Gastroesophageal sphincter (tissue), 4 donors: ENCODE measurements at regions not wholly inside any gene's neighbourhood (a gene's known extent, or its start where the extent isn't known, plus 50 kb on each side); places are given as distances from the start of the nearest gene placed in this dataset.
A peak's percentile ranks its signal among the peaks of the same experiment; 100 is the strongest.

Experiments used
- ATAC-seq: fragments of 150-250 bp; one replicate; pipeline ENCODE4 v1.9.1; 2016; ENCODE audit warnings: mild to moderate bottlenecking, moderate library complexity
- H3K27ac ChIP-seq, 4 donors: fragments of 200-600 bp; sonication (generic) in 3 of 4; 1 replicate in 3 of 4; 2 replicates in 1 of 4; pipeline ENCODE4 v1.5.1; 2016 to 2019
- H3K27me3 ChIP-seq: fragments of 200-600 bp; sonication (generic); one replicate; pipeline ENCODE4 v1.5.1; 2019
- H3K36me3 ChIP-seq, 2 donors: fragments of 200-600 bp; sonication (generic); one replicate each; pipeline ENCODE4 v1.5.1; 2019; ENCODE audit warnings: control low read depth in 1 of 2
- H3K4me1 ChIP-seq, 3 donors: fragments of 200-600 bp; sonication (generic); 1 replicate in 2 of 3; 2 replicates in 1 of 3; pipeline ENCODE4 v1.5.1; 2016 to 2019; ENCODE audit warnings: control low read depth in 2 of 3
- H3K4me3 ChIP-seq, 2 donors: fragments of 200-600 bp; sonication (generic); one replicate each; pipeline ENCODE4 v1.5.1; 2019; ENCODE audit warnings: mild to moderate bottlenecking in 1 of 2, moderate library complexity in 1 of 2
- H3K9me3 ChIP-seq, 3 donors: fragments of 200-600 bp; sonication (generic); one replicate each; pipeline ENCODE4 v1.5.1; 2017 to 2019; ENCODE audit warnings: control low read depth in 2 of 3
- EP300 ChIP-seq: sonication (generic); formaldehyde crosslinking; IDR thresholded peaks from one replicate; pipeline ENCODE4 v1.6.1; 2017; ENCODE audit warnings: antibody characterized with exemption, mild to moderate bottlenecking
- POLR2A ChIP-seq, 2 donors: fragments of 450-650 bp; IDR thresholded peaks; one replicate each; pipeline ENCODE4 v1.6.1; 2017; ENCODE audit warnings: antibody characterized with exemption in 2 of 2, mild to moderate bottlenecking in 2 of 2, moderate library complexity in 1 of 2
- POLR2AphosphoS5 ChIP-seq: sonication (generic); formaldehyde crosslinking; IDR thresholded peaks from one replicate; pipeline ENCODE4 v1.6.1; 2017; ENCODE audit warnings: antibody characterized with exemption
- WGBS, 2 donors: methylation state at CpG; one replicate each; pipeline ENCODE4 v1.1.5; 2018; ENCODE audit warnings: low coverage in 1 of 2; 5-methylcytosine and 5-hydroxymethylcytosine counted together
- TF ChIP-seq, protein P1 (sequence below), 4 experiments: fragments of 200-600 bp in 2 of 4; fragments of 450-650 bp in 2 of 4; sonication (generic) in 1 of 4; IDR thresholded peaks; one replicate each; pipeline ENCODE4 v1.5.1; 2017 to 2019; ENCODE audit warnings: antibody characterized with exemption in 4 of 4, mild to moderate bottlenecking in 2 of 4, moderate library complexity in 2 of 4

DNA sequence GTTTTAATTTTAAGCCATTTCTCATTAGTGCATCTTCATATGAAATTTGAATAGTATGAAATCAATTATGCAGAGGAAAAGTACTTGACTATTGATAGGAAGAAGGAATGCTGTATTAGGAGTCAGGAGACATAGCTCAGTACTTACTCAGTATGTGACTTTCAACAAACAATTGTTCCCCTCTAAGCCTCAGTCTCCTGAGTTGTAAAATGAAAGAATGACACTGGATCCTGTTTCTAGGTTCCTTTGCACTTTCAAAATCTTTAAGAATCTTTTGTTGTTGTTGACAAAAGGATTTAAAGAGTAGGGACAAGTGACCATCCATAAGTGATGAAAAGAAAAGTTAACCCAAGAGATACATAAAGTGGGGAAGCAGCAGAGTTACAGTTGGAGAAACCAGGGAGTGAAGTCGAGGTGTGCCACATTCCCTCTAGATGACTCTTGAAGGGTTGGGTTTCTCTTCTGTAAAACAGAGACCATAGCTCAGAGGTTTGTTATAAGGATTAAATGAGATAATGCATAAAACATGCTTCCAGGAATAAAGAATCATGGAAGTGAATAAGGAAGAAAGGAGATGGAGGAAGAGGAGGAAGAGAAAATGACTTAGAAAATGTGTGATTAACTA is 105.7 kb upstream of the KCNJ15 start:
- H3K9me3 ChIP-seq = no peaks in the 10 kb centered on the region
- no peaks in the 10 kb centered on the region for H3K4me1 ChIP-seq
- WGBS, 2 donors = 69 to 76% methylated on average over 1 of the region's 1 CpG
- no peak for TF ChIP-seq EP300
- TF ChIP-seq, protein P1, sequence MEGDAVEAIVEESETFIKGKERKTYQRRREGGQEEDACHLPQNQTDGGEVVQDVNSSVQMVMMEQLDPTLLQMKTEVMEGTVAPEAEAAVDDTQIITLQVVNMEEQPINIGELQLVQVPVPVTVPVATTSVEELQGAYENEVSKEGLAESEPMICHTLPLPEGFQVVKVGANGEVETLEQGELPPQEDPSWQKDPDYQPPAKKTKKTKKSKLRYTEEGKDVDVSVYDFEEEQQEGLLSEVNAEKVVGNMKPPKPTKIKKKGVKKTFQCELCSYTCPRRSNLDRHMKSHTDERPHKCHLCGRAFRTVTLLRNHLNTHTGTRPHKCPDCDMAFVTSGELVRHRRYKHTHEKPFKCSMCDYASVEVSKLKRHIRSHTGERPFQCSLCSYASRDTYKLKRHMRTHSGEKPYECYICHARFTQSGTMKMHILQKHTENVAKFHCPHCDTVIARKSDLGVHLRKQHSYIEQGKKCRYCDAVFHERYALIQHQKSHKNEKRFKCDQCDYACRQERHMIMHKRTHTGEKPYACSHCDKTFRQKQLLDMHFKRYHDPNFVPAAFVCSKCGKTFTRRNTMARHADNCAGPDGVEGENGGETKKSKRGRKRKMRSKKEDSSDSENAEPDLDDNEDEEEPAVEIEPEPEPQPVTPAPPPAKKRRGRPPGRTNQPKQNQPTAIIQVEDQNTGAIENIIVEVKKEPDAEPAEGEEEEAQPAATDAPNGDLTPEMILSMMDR (IDR thresholded peaks at IDR 0.05) = no peak
- TF ChIP-seq POLR2A (IDR thresholded peaks at IDR 0.05) = no peak
- no peak for TF ChIP-seq POLR2AphosphoS5
- no peak for ATAC-seq
- H3K4me3 ChIP-seq = no peak overlapping the region
- no peak overlapping the region for H3K27ac ChIP-seq
- H3K27me3 ChIP-seq = peaks cover 11% of the 10 kb centered on the region
- H3K36me3 ChIP-seq = no peaks in the 10 kb centered on the region

DNA sequence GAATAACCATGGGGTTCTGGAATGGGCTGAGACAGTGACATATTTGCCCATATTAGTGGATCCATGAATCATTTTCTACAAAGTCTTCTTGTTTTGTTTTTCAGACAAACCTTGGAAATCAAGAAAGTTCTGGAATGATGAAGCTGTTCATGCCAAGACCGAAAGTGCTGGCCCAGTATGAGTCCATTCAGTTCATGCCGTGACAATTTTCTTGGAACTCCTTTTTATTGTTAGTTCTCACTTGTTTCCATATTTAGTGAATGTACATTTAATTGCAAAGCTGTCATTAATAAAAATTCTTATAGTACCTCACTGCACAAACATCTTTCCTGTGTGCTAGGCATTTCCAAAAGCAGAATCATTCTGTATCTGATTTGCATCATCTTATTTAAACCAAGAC is 100.6 kb upstream of the KCNJ15 start:
- ATAC-seq = no peak
- peaks cover 11% of the 10 kb centered on the region for H3K27me3 ChIP-seq
- no peaks in the 10 kb centered on the region for H3K4me1 ChIP-seq
- H3K4me3 ChIP-seq = no peak overlapping the region
- no peaks in the 10 kb centered on the region for H3K36me3 ChIP-seq
- no peak for TF ChIP-seq POLR2AphosphoS5
- no peak for TF ChIP-seq POLR2A (IDR thresholded peaks at IDR 0.05)
- TF ChIP-seq, protein P1 (IDR thresholded peaks at IDR 0.05) = no peak
- no peak for TF ChIP-seq EP300
- no peak overlapping the region for H3K27ac ChIP-seq
- WGBS, 2 donors = 43 to 58% methylated on average over 2 of the region's 2 CpGs
- H3K9me3 ChIP-seq = no peaks in the 10 kb centered on the region

DNA sequence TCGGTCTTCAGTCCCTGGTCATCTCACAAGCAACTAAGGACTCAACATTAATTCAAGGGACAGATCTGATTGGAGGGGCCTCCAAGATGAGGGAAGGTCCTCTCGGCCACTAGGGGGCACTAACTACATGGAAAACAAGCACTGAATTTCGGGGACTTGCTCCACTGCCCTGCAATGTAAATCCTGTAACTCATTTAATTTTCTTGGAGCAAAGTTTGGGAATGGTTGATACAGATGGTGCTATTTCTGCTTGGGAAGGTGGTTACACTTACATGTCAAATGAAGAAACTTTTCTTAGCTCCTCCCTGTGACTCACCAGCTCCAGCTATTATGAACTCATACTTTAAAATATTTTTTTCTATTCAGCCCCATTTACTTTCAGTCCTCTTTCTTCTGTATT is 97.4 kb upstream of the KCNJ15 start:
- Histone ChIP-seq H3K36me3 (no peaks in the 10 kb centered on the region), H3K9me3 (no peaks in the 10 kb centered on the region), H3K4me3 (no peak overlapping the region), H3K27ac (no peak overlapping the region), H3K4me1 (no peaks in the 10 kb centered on the region), H3K27me3 (no peaks in the 10 kb centered on the region)
- TF ChIP-seq, protein P1 (IDR thresholded peaks at IDR 0.05) = peak; percentile 17 to 57 (median 46)
- TF ChIP-seq EP300 = no peak
- WGBS, 2 donors = 13 to 33% methylated on average over 1 to 3 of the region's 3 CpGs
- no peak for ATAC-seq

DNA sequence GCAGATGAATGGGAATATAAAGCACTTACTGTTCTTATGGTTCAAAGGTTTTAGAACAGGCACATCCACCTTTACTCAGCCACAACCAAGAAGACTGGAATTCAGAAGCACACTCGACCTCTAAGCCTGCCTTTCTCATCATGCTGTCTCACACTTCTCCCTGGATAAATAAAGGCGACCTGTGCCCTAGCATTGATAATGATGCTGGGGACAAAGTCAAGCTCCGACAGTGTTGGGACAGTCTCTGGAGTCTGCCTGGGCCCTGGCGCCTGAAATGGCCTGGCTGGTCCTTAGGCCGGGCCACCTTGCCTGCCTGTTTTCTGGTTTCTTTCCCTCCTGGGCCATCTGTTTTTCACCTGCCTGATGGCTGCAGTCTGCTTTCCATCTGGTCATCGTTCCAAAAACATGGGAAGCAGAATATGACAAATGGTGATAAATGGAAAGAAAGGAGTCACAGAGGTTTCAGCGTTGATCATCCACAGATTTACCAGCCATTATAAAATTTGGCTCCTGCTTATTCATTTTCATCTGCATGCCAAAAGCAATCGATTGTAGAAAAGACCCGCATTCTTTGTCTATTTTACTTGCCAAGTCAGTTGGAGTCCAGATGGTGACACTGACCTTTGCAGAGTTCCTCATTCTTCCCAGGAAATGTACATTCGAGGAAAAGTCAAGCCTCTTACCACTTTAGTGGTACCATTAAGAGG is 91.2 kb upstream of the KCNJ15 start:
- H3K9me3 ChIP-seq = no peaks in the 10 kb centered on the region
- 22 to 34% methylated on average over 8 to 9 of the region's 10 CpGs for WGBS, 2 donors
- no peaks in the 10 kb centered on the region for H3K4me1 ChIP-seq
- no peak overlapping the region for H3K4me3 ChIP-seq
- TF ChIP-seq, protein P1 (IDR thresholded peaks at IDR 0.05) = no peak
- TF ChIP-seq EP300 (no peak), POLR2AphosphoS5 (no peak), POLR2A (IDR thresholded peaks at IDR 0.05) (no peak)
- no peaks in the 10 kb centered on the region for H3K36me3 ChIP-seq
- H3K27ac ChIP-seq = no peak overlapping the region
- no peak for ATAC-seq
- H3K27me3 ChIP-seq = peaks cover 24% of the 10 kb centered on the region

DNA sequence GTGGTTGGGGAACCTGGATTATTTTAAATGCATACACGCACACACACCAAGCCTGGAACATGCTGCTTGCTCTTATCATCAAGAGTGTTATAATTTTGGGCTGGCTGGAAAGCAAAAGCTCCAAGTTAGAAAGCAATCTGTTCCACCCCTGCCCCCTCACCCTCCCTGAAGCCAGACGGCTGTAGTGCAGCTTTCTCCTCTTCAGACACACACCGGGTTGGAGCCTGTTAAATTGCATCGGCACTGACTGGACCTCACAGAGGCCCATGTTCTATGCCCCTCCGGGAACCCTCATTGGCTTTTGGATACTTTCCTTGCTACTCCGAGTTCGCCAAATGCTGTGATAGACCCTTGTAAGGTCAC is 90.6 kb upstream of the KCNJ15 start:
- 17 to 33% methylated on average over 1 to 4 of the region's 7 CpGs for WGBS, 2 donors
- ATAC-seq = no peak
- H3K4me1 ChIP-seq = no peaks in the 10 kb centered on the region

More for the DNA sequence above, 90.6 kb upstream of the KCNJ15 start:
- H3K27me3 ChIP-seq = peaks cover 25% of the 10 kb centered on the region
- no peaks in the 10 kb centered on the region for H3K9me3 ChIP-seq
- TF ChIP-seq POLR2A (IDR thresholded peaks at IDR 0.05) = no peak
- TF ChIP-seq POLR2AphosphoS5 = no peak
- TF ChIP-seq, protein P1 (IDR thresholded peaks at IDR 0.05) = no peak
- no peak for TF ChIP-seq EP300
- H3K27ac ChIP-seq = no peak overlapping the region
- no peaks in the 10 kb centered on the region for H3K36me3 ChIP-seq
- H3K4me3 ChIP-seq = no peak overlapping the region
